Head of caudate nucleus (tissue), 42 donors: ENCODE measurements at regions not wholly inside any gene's neighbourhood (a gene's known extent, or its start where the extent isn't known, plus 50 kb on each side); places are given as distances from the start of the nearest gene placed in this dataset.
"Not testable (repeated sequence)": the region's sequence is repeated elsewhere in the genome, so short reads cannot be mapped to it uniquely, and the experiment has no call there.

ENCODE experiments used
- DNase-seq, 42 donors: peaks; one replicate each; pipeline versions ENCODE4 v3.0.0 to v3.0.0-alpha.2; 2020 to 2021; ENCODE audit warnings: mixed read lengths in 7 of 42
- intact Hi-C: fragments of 100-400 bp; cut with DNase I; formaldehyde crosslinking; loops from one replicate; pipeline ENCODE4 v1.15.0; 2022

- no peak for DNase-seq
Observed at GRCh38 chr20:55158446-55158845, 683.1 kb downstream of the DOK5 start.

GRCh38 chr20:55155360-55155759, 680.0 kb downstream of the DOK5 start:
- DNase-seq = no peak
- intact Hi-C loops = no loop called here

More at GRCh38 chr20:55158446-55158845, 683.1 kb downstream of the DOK5 start:
- intact Hi-C loops = no loop called here

DNA sequence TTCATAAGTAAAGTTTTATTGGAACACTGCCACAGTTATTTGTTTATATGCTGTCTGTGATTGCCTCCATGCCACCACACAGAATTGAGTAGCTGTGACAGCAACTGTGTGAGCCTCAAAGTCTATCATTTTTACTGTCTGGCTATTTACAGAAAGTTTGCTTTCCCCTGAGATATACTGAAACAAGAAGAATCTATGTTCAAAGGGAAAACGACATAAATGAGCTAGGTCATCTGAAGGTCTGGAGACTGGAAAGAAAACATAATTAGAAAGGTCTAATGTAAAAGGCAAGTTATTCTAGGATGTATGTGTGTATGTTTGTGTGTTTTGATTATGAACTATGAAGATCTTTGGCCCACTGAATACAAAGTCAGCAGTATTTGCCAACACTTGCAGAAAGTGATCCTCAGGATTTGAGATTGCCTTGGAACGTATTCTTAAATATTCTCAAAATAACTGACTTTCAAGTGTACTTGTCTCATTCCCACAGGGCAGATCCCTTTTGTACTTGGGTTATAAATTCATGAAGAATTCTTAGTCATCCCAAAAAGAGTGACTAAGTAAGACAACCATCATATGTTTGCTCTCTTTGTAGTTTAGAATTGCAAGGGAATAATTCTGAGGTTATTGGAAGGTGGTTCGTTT, 677.7 kb downstream of the DOK5 start:
- intact Hi-C loops = no loop called here
- DNase-seq = no peak

DNA sequence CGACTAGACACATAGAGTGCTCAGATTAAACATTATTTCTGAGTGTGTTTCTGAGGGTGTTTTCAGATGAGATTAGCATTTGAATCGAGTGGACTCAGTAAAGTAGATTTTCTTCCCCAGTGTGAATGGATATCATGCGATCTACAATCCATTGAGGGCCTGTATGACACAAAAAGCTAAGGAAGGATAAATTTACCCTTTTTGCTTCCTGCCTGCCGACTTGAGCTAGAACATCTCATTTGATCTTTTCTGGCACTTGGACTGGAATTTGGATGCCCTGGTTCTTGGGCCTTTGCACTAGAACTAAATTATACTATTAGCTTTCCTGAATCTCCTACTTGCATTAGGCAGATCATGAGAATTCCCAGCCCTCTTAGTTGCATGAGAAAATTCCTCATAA, 675.8 kb downstream of the DOK5 start:
- intact Hi-C loops = no loop called here
- DNase-seq = no peak

- DNase-seq = no peak
- intact Hi-C loops = no loop called here
Observed at GRCh38 chr20:55143601-55144000, 668.2 kb downstream of the DOK5 start.

GRCh38 chr20:55142932-55143331, 667.5 kb downstream of the DOK5 start:
- intact Hi-C loops = no loop called here
- no peak for DNase-seq

- no peak for DNase-seq
- intact Hi-C loops = no loop called here
Observed at GRCh38 chr20:55140631-55141030, 665.2 kb downstream of the DOK5 start.

GRCh38 chr20:55139173-55139765, 663.9 kb downstream of the DOK5 start:
- intact Hi-C loops = no loop called here
- no peak for DNase-seq

DNA sequence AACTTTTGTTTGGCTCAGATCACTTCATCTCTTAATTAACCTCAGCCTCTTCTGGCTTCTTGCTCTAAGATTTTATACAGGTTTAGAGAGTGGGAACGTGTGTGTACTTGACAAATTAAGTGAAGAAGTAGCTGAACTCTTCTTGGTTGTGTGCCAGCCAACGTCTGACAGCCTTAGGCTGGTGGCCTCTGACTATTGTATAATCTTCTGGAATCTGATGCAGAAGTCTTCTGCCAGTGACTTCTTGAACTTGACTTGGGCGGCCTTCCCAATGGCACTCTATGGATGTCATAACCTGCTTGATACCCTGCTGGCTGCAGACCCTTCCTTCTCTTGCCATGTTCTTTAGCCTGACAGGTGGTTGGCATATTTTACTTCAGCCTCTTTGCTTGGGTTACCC, 660.5 kb downstream of the DOK5 start:
- intact Hi-C loops = no loop called here
- DNase-seq = no peak

GRCh38 chr20:55132523-55132922, 657.1 kb downstream of the DOK5 start:
- no peak for DNase-seq
- intact Hi-C loops = no loop called here

DNA sequence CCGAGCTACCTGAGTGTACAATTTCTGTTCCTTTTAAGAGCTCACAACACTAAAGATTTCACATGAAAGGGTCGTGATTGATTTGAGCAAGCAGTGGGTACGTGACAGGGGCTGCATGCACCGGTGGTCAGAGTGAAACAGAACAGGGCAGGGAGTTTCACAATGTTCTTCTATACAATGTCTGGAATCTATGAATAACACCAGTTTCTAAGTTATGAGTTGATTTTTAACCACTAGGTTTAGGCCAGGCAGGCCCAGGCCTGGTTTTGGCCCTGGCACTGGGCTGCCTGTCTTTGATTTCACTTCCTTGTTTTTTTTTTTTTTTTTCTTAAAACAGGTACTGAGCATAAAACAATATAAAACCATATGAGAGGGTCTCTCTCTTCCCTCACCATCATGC, 642.2 kb downstream of the DOK5 start:
- intact Hi-C loops, DNase-seq: not testable (repeated sequence)

GRCh38 chr20:55116598-55116997, 641.2 kb downstream of the DOK5 start:
- intact Hi-C loops = no loop called here
- no peak for DNase-seq

DNA sequence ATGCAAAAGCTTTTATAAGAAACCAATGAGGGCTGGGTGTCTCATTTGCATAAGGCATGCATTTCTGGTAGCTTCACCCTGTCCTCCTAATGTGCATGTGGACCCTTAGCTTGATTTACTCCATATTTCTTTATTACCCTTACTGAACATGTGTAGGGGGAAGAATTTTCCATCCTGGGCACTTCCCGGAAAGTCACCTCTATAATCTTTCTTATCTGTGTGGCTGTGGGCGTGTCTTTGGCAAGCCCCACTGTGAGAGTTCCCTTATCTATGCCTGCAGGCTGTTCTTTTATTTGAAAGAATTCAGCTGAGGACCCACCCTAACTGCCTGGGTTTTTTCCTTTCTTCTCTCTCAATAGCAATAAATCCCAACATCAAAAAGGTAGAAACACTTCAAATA, 627.8 kb downstream of the DOK5 start:
- DNase-seq = no peak
- intact Hi-C loops = no loop called here

DNA sequence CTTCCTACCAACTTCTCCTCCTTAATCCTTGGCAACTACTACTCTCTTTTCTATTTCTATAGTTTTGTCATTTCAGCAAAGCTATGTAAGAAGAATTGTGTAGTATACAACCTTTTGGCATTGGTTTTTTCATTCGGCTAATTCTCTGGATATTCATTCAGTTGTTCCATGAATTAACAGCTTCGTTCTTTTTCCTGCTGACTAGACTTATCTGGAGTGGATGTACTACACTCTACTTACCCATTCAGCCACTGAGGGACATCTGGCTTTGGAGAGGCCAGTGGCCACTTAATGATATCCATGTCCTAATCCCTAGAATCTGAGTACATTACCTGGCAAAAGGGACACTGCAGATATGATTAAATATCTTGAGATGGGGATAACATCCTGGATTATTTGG, 623.9 kb downstream of the DOK5 start:
- DNase-seq = no peak
- intact Hi-C loops = no loop called here

DNA sequence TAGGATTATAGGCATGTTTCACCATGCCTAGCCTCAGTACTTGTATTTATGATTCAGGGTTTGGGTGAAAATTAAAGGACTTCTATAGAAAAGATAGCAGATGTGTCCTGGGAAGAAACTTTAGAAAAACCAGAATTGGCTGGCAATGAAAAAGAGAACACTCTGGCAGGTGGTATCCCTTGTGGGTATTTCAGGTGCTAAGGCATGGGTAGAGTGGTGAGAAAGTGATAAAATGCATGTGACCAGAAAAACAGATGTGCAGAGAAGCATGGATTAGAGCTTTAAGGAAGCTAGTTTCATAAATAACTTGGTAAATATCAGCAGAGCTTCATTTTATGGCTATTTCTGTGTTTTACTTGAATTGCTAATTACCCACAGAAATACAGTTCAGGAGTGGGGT, 622.2 kb downstream of the DOK5 start:
- intact Hi-C loops = no loop called here

DNA sequence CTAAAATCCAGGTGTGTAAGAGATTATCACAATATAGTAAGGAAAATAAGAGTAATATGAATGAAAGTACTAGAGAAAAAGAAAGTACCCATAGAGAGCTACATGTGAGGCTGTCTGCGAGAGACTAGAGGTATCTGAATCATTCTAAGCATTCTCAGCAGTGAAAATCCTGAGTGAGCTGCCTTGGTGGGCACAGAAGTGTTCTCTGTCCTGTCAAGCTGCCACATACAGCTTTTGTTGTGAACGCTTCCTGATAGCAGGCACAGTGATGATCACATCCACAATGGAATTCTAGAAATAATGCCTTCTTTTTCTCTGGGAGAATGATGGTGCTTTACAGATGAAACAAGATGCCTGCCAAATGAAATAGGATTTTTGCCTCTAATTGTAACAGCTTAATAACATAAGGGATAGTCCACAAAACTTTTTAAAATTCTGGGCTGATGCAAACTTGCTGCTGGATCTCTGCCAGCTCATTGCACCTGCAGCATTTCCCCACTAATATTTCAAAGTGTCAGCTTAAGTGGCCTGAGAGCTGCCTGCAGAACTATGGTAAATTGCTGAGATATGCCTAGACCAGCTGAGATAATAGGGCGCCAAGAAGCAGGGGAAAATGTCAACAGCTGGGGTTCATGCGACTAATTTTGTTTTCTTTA, 620.5 kb downstream of the DOK5 start:
- no peak for DNase-seq
- intact Hi-C loops = no loop called here

More for the DNA sequence above, 622.2 kb downstream of the DOK5 start:
- DNase-seq = no peak

- no peak for DNase-seq
- intact Hi-C loops = no loop called here
Observed at GRCh38 chr20:55094353-55094861, 619.0 kb downstream of the DOK5 start.

DNA sequence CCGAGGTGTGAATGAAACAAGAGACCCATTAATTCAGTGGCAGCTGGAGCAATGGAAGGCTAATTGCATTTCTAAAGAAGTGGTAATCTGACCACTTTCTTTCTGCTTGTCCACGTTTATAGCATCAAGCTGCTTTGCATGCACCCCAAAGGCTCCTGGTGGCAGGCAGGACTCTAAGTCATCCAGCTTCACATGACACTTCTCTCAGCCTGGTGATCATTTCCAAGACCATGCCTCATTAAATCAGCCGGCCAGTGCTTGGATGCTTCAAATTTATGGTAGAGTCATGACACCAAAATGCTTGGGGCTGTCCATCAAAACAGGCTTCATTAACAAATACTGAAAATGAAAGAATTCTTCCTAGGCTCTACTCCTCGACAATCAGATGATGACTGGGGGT, 614.9 kb downstream of the DOK5 start:
- intact Hi-C loops = no loop called here

GRCh38 chr20:55086421-55086820, 611.0 kb downstream of the DOK5 start:
- intact Hi-C loops = no loop called here
- DNase-seq = no peak

More for the DNA sequence above, 614.9 kb downstream of the DOK5 start:
- DNase-seq = no peak

DNA sequence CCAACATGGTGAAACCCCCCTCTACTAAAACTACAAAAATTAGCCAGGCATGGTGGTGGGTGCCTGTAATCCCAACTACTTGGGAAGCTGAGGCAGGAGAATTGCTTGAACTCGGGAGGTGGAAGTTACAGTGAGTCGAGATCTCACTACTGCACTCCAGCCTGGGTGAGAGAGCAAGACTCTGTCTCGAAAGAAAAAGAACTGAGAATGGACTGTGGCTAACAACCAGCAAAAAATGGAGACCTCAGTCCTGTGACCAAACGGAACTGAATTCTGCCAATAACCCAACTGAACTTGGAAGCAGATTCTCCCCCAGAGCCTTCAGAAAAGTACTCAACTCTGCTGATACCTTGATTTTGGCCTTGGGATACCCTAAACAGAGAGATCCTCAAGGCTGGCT, 604.5 kb downstream of the DOK5 start:
- intact Hi-C loops = no loop called here
- no peak for DNase-seq
